Caco-2 (cell line): ENCODE measurements at regions not wholly inside any gene's neighbourhood (a gene's known extent, or its start where the extent isn't known, plus 50 kb on each side); places are given as distances from the start of the nearest gene placed in this dataset.

Experiments
- BruUV-seq: library from RNA; stranded (reverse); fragments of 400-500 nt; replicated peaks from 2 replicates; lab custom pipeline; 2021; lab: Mats Ljungman, UMichigan
- CTCF ChIA-PET: fragments of 300-600 bp; sonication (Branson Sonifier 250); formaldehyde crosslinking; loops from one replicate; lab custom pipeline; 2022; ENCODE audit warnings: antibody characterized with exemption; lab: Charles Lee
- POLR2A ChIA-PET: fragments of 300-600 bp; sonication (Branson Sonifier 250); formaldehyde crosslinking; loops from one replicate; lab custom pipeline; 2022; ENCODE audit warnings: antibody characterized with exemption; lab: Charles Lee
- DNase-seq, 2 experiments: peaks; one replicate each; pipeline versions ENCODE4 v3.0.0 to v3.0.0-alpha.2; 2020 to 2022
- H3K27me3 ChIP-seq: replicated peaks from 2 replicates; pipeline ENCODE4 v1.6.0; 2011; ENCODE audit warnings: low read length; ENCODE audit not compliant: control insufficient read depth, insufficient read depth
- H3K36me3 ChIP-seq: 2 replicates; pipeline ENCODE4 v1.5.1; 2011; ENCODE audit warnings: low read length; ENCODE audit not compliant: control insufficient read depth, insufficient read depth
- H3K4me1 ChIP-seq: fragments of 250-450 bp; sonication (Bioruptor Pico); 2 replicates; pipeline ENCODE4 v1.5.1; 2020; ENCODE audit warnings: mild to moderate bottlenecking
- H3K4me3 ChIP-seq: 2 replicates; pipeline ENCODE4 v1.5.1; 2011; ENCODE audit warnings: low read depth, mild to moderate bottlenecking, control low read depth, low read length
- H3K9me3 ChIP-seq: fragments of 250-450 bp; sonication (Bioruptor Pico); 2 replicates; pipeline ENCODE4 v1.5.1; 2020; ENCODE audit warnings: mild to moderate bottlenecking, moderate library complexity
- H3K27ac Mint-ChIP-seq: one replicate; pipeline ENCODE4 v1.8.0; 2022; ENCODE audit warnings: mixed read lengths; ENCODE audit not compliant: unreplicated experiment
- H3K27me3 Mint-ChIP-seq: one replicate; pipeline ENCODE4 v1.8.0; 2022; ENCODE audit warnings: mixed read lengths; ENCODE audit not compliant: insufficient read depth, unreplicated experiment
- H3K36me3 Mint-ChIP-seq: one replicate; pipeline ENCODE4 v1.8.0; 2022; ENCODE audit warnings: mild to moderate bottlenecking, mixed read lengths; ENCODE audit not compliant: insufficient read depth, unreplicated experiment
- H3K4me1 Mint-ChIP-seq: one replicate; pipeline ENCODE4 v1.8.0; 2022; ENCODE audit warnings: low read depth, mixed read lengths; ENCODE audit not compliant: unreplicated experiment
- H3K4me3 Mint-ChIP-seq: one replicate; pipeline ENCODE4 v1.8.0; 2022; ENCODE audit warnings: mild to moderate bottlenecking, moderate library complexity, mixed read lengths; ENCODE audit not compliant: unreplicated experiment
- H3K9me3 Mint-ChIP-seq: one replicate; pipeline ENCODE4 v1.8.0; 2022; ENCODE audit warnings: mixed read lengths; ENCODE audit not compliant: unreplicated experiment
- CTCF ChIP-seq, 2 experiments: fragments of 200-600 bp in 1 of 2; IDR thresholded peaks; 1 replicate in 1 of 2; 2 replicates in 1 of 2; pipeline versions ENCODE4 v1.5.1 to v1.8.0; 2011 to 2022; ENCODE audit warnings: antibody characterized with exemption in 1 of 2, control low read depth in 1 of 2, inconsistent platforms in 1 of 2, low read depth in 1 of 2, low read length in 1 of 2, mild to moderate bottlenecking in 1 of 2, moderate library complexity in 1 of 2; ENCODE audit not compliant: insufficient read depth in 1 of 2, severe bottlenecking in 1 of 2, unreplicated experiment in 1 of 2
- intact Hi-C: fragments of 100-400 bp; cut with micrococcal nuclease; formaldehyde crosslinking; loops from one replicate; pipeline ENCODE4 v1.10.0; 2022; ENCODE audit not compliant: unreplicated experiment

- Mint-ChIP-seq H3K9me3 (no peaks in the 10 kb centered on the region), H3K27me3 (no peaks in the 10 kb centered on the region), H3K4me1 (peaks cover 34% of the 10 kb centered on the region), H3K36me3 (no peaks in the 10 kb centered on the region), H3K27ac (peak overlapping the region; percentile 96), H3K4me3 (peak overlapping the region; percentile 95)
- H3K36me3 ChIP-seq, result no peaks in the 10 kb centered on the region
- ChIA-PET POLR2A (interaction anchor here (0.6 to 1.2 kb wide), 4 partner anchors 167 to 344 kb away, joined by 3 to 5 read pairs (median 4); no protein-coding TSS in a partner anchor), CTCF (interaction anchor here (0.7 to 5.0 kb wide), 14 partner anchors 9 to 607 kb away, joined by 3 to 45 read pairs (median 8); partner anchors contain the start of gene UBL3)
- peaks cover 29% of the 10 kb centered on the region for H3K4me1 ChIP-seq
- intact Hi-C loops, result loop anchor here (1.0 to 10.0 kb wide), 5 partner anchors 90 to 607 kb away; partner anchors contain the start of gene SLC7A1
- H3K27me3 ChIP-seq, result no peaks in the 10 kb centered on the region
- no TSS peak for BruUV-seq
- H3K9me3 ChIP-seq, result no peaks in the 10 kb centered on the region
- DNase-seq, result no peak
- TF ChIP-seq CTCF (IDR thresholded peaks at IDR 0.05; ENCODE audit: insufficient read depth in 1 of 2, low read depth in 1 of 2, low read length in 1 of 2, severe bottlenecking in 1 of 2, unreplicated experiment in 1 of 2), result peak in 1 of 2 experiments; percentile 7
- H3K4me3 ChIP-seq, result peak overlapping the region; percentile 4; the same call in 1 of the 2 replicates
Measured at GRCh38 chr13:30115257-30115600, 192.1 kb downstream of the KATNAL1 start.

GRCh38 chr13:30114571-30115256, 192.6 kb downstream of the KATNAL1 start:
- H3K4me1 ChIP-seq, result peaks cover 31% of the 10 kb centered on the region
- ChIA-PET POLR2A (interaction anchor here (0.6 to 1.2 kb wide), 4 partner anchors 167 to 343 kb away, joined by 3 to 5 read pairs (median 4); no protein-coding TSS in a partner anchor), CTCF (interaction anchor here (0.5 to 5.0 kb wide), 19 partner anchors 9 to 606 kb away, joined by 3 to 45 read pairs (median 4); partner anchors contain the start of gene UBL3)
- no peaks in the 10 kb centered on the region for H3K27me3 Mint-ChIP-seq
- intact Hi-C loops, result loop anchor here (1.0 to 10.0 kb wide), 6 partner anchors 67 to 606 kb away; partner anchors contain the start of gene SLC7A1
- no peaks in the 10 kb centered on the region for H3K36me3 Mint-ChIP-seq
- BruUV-seq, result no TSS peak
- H3K36me3 ChIP-seq, result no peaks in the 10 kb centered on the region
- peak overlapping the region; percentile 96 for H3K27ac Mint-ChIP-seq
- H3K4me3 ChIP-seq, result peak overlapping the region; percentile 64
- H3K4me3 Mint-ChIP-seq, result peak overlapping the region; percentile 95
- H3K4me1 Mint-ChIP-seq, result peaks cover 33% of the 10 kb centered on the region
- peak; percentile 91 to 96 for DNase-seq
- no peaks in the 10 kb centered on the region for H3K27me3 ChIP-seq
- H3K9me3 ChIP-seq, result no peaks in the 10 kb centered on the region
- peak; percentile 93 to 96 for TF ChIP-seq CTCF (IDR thresholded peaks at IDR 0.05; ENCODE audit: insufficient read depth in 1 of 2, low read depth in 1 of 2, low read length in 1 of 2, severe bottlenecking in 1 of 2, unreplicated experiment in 1 of 2)
- no peaks in the 10 kb centered on the region for H3K9me3 Mint-ChIP-seq

GRCh38 chr13:30113983-30114570, 193.3 kb downstream of the KATNAL1 start:
- TF ChIP-seq CTCF (IDR thresholded peaks at IDR 0.05; ENCODE audit: insufficient read depth in 1 of 2, low read depth in 1 of 2, low read length in 1 of 2, severe bottlenecking in 1 of 2, unreplicated experiment in 1 of 2), result no peak
- H3K27me3 Mint-ChIP-seq, result no peaks in the 10 kb centered on the region
- Histone ChIP-seq H3K4me3 (peak overlapping the region; percentile 64), H3K9me3 (no peaks in the 10 kb centered on the region), H3K27me3 (no peaks in the 10 kb centered on the region), H3K36me3 (no peaks in the 10 kb centered on the region), H3K4me1 (peaks cover 34% of the 10 kb centered on the region)
- peak overlapping the region; percentile 96 for H3K27ac Mint-ChIP-seq
- H3K9me3 Mint-ChIP-seq, result no peaks in the 10 kb centered on the region
- BruUV-seq, result TSS peak; percentile 81
- POLR2A ChIA-PET, result interaction anchor here (0.6 kb wide), 1 partner anchor 93 kb away, joined by 4 read pairs; no protein-coding TSS in a partner anchor
- peaks cover 33% of the 10 kb centered on the region for H3K4me1 Mint-ChIP-seq
- peak overlapping the region; percentile 95 for H3K4me3 Mint-ChIP-seq
- H3K36me3 Mint-ChIP-seq, result no peaks in the 10 kb centered on the region
- intact Hi-C loops, result loop anchor here (1.0 to 10.0 kb wide), 8 partner anchors 42 to 519 kb away; partner anchors contain the start of gene SLC7A1
- CTCF ChIA-PET, result interaction anchor here (0.6 to 5.0 kb wide), 13 partner anchors 19 to 606 kb away, joined by 3 to 45 read pairs (median 8); partner anchors contain the start of gene UBL3
- peak; percentile 69 to 82 for DNase-seq
